ENCODE measurements at regions not wholly inside any gene's neighbourhood (a gene's known extent, or its start where the extent isn't known, plus 50 kb on each side); places are given as distances from the start of the nearest gene placed in this dataset.

GRCh38 chr2:240336820-240337427 is 98.5 kb upstream of the GPC1 start:
- no peak for TF ChIP-seq CTCF (IDR thresholded peaks at IDR 0.05)
- TF ChIP-seq POLR2A (IDR thresholded peaks at IDR 0.05) = no peak

Data from heart left ventricle (tissue), 13 donors.